ENCODE measurements at regions not wholly inside any gene's neighbourhood (a gene's known extent, or its start where the extent isn't known, plus 50 kb on each side); places are given as distances from the start of the nearest gene placed in this dataset.
"Not testable (repeated sequence)": the region's sequence is repeated elsewhere in the genome, so short reads cannot be mapped to it uniquely, and the experiment has no call there.

GRCh38 chr6:100228834-100229441, 234.9 kb upstream of the MCHR2 start:
- DNase-seq (ENCODE audit: insufficient read length, low spot score): peak; percentile 41
- FAIRE-seq: peak; percentile 11
- TF ChIP-seq POLR2A (IDR thresholded peaks at IDR 0.05; ENCODE audit: low read depth, low read length): peak; percentile 66

GRCh38 chr6:100228437-100228833, 234.4 kb upstream of the MCHR2 start:
- FAIRE-seq (peak; percentile 65), DNase-seq (ENCODE audit: insufficient read length, low spot score) (no peak)
- no peak for TF ChIP-seq POLR2A (IDR thresholded peaks at IDR 0.05; ENCODE audit: low read depth, low read length)

GRCh38 chr6:100226811-100227210, 232.8 kb upstream of the MCHR2 start:
- DNase-seq (ENCODE audit: insufficient read length, low spot score): no peak
- TF ChIP-seq POLR2A (IDR thresholded peaks at IDR 0.05; ENCODE audit: low read depth, low read length): no peak
- no peak for FAIRE-seq

DNA sequence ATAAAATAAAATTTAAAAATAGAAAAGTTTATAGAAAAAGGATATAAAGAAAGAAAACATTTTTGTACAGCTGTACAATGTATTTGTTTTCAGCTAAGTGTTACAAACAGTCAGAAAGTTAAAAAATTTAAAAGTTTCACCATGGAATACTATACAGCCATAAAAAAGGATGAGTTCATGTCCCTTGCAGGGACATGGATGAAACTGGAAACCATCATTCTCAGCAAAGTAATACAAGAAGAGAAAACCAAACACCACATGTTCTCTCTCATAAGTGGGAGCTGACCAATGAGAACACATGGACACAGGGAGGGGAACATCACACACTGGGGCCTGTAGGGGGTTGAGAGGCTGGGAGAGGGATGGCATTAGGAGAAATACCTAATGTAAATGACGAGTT, 229.9 kb upstream of the MCHR2 start:
- FAIRE-seq; DNase-seq (ENCODE audit: insufficient read length, low spot score): not testable (repeated sequence)

- no peak for TF ChIP-seq POLR2A (IDR thresholded peaks at IDR 0.05; ENCODE audit: low read depth, low read length)
- peak; percentile 20 for FAIRE-seq
- DNase-seq (ENCODE audit: insufficient read length, low spot score): no peak
These were observed 226.5 kb upstream of the MCHR2 start for GRCh38 chr6:100220543-100220942.

DNA sequence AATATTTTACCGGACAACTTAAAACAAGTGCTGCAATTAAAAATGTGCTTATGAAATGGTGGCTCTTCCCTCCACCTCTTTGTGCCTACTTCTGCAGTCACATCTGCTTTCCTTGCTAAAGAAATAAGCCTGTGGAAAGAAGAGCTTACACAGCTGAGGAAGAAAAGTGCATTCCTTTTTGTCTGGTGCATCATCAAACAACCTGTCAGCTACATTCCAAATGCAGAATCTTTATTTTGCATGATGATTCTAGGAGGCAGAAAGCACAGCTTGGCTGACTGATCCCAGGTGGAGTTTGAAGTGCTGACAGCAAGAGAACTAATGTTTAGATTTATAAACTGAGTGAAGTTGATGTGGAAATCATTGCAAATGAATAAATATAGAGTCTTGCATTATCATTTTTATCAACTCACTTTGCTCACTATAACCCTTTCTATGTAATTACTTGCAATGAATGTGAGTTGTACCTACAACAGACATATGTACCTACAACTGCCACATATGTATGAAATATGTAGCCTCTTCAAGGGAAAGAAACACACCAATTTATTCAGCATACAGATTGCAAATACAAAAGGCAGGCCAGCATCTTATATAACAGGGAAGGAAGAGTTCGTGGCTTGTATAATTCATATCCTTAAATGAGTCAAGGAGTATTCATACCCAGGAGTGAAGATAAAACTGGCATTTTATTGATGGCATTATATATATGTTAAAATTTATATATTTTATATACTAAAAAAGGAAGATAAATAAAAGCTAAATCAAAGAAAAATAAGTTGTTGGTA, 223.4 kb upstream of the MCHR2 start:
- DNase-seq (ENCODE audit: insufficient read length, low spot score) (no peak), FAIRE-seq (no peak)
- no peak for TF ChIP-seq POLR2A (IDR thresholded peaks at IDR 0.05; ENCODE audit: low read depth, low read length)

DNA sequence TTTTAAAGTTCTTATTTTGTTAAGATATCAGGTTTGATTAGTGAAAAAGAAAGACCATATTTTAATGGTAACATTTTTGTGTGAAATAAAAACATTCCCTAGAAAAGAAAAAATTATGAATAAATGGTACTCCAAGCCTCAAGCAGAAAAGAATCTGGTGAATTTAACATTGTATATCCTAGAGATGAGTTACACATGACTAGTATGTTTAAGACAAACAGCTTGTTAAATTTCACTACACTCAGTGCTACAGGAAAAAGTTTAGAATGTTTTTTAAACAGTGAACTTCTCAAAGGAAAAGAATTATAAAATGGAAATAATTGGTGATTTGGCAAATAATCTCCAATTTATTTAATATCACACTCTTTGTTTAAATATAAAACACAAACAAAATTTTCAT, 222.7 kb upstream of the MCHR2 start:
- no peak for TF ChIP-seq POLR2A (IDR thresholded peaks at IDR 0.05; ENCODE audit: low read depth, low read length)

GRCh38 chr6:100212131-100212530, 218.1 kb upstream of the MCHR2 start:
- no peak for TF ChIP-seq POLR2A (IDR thresholded peaks at IDR 0.05; ENCODE audit: low read depth, low read length)
- DNase-seq (ENCODE audit: insufficient read length, low spot score) (no peak), FAIRE-seq (no peak)

More for the DNA sequence above, 222.7 kb upstream of the MCHR2 start:
- DNase-seq (ENCODE audit: insufficient read length, low spot score) (no peak), FAIRE-seq (no peak)

DNA sequence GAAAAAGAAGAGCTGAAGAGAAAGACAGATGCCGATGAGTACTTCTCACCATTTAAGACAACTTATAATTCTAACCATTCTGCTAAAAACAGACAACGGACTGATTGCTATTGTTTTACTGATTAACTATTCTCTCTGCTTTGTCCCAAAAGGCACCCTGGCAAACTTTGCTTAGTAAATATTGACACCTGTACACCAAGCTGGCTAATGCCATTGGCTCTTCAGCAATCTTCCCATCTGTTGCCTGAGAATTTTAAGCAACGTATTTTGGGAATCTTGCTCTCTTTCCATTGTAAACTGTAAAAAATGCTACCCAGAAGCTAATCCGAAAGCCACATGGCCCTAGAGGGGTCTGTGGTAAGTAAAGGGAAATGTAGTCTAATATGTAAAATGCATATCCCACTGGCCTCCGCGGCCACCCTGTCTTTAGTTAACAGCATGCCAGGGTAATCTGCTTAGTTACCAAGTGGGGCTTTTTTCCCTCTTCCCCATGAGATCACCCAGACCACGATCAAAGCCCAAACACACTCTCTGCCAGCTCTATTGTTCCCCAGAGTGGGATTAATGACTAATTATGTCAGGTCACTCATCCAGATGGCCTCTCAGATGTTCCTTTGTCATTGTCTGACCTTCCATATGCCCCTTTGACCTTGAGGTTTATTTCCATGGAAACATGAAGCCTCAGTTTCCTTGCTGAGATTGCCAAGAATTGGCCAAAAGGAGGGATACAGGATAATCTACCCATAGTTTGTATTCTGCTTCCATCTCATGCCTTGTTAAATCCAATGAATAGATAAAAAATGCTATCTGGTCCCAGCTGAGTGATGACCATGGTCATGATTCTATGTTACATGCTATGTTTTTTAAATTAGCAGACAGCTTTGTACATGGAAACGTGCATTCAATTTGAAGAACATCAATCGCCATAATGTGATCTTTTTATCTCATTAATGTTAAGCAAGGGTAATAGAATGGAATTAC, 216.4 kb upstream of the MCHR2 start:
- no peak for TF ChIP-seq POLR2A (IDR thresholded peaks at IDR 0.05; ENCODE audit: low read depth, low read length)
- FAIRE-seq: no peak
- no peak for DNase-seq (ENCODE audit: insufficient read length, low spot score)

DNA sequence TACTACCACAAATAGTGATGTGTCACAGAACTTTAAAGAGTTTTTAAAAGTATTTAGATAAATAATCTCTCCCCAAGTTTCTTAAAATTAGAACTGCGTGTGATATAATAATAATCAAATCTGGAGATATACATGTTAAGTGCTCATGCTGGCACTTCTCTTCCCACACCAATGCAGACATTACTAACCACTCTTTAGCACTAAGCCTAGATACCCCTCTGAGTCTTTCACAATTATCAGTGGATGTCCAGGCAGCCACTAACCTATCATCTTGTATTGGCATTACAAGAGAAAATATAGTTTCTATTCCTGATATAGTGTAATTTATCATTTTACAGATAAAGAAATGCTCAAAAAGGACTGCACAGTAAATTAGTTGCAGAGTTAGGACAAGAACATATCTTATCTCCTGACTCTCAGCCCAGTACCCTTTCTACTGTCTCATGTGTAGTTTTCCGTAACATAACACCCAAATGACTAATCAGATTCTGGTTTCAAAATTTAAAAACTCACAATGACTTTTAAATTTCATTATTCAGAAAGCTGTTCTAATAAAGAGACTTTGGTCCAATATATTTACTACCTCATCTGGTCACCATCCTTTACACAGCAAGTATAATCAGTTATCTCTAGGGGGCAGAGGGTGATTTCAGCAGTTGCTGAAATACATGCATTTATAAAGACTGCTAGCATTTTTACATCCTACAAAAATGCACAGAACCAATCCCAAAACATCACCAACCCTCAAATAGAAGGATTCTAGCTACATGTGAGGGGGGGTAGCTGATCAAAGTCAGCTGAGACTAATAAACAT, 215.5 kb upstream of the MCHR2 start:
- TF ChIP-seq POLR2A (IDR thresholded peaks at IDR 0.05; ENCODE audit: low read depth, low read length): no peak
- FAIRE-seq: no peak
- DNase-seq (ENCODE audit: insufficient read length, low spot score): no peak

GRCh38 chr6:100203400-100203799, 209.4 kb upstream of the MCHR2 start:
- DNase-seq (ENCODE audit: insufficient read length, low spot score) (peak; percentile 1), FAIRE-seq (no peak)

GRCh38 chr6:100202417-100203194, 208.6 kb upstream of the MCHR2 start:
- DNase-seq (ENCODE audit: insufficient read length, low spot score) (peak; percentile 10), FAIRE-seq (peak; percentile 84)
- TF ChIP-seq POLR2A (IDR thresholded peaks at IDR 0.05; ENCODE audit: low read depth, low read length): no peak

More at GRCh38 chr6:100203400-100203799, 209.4 kb upstream of the MCHR2 start:
- TF ChIP-seq POLR2A (IDR thresholded peaks at IDR 0.05; ENCODE audit: low read depth, low read length): no peak

- not testable (repeated sequence) for DNase-seq (ENCODE audit: insufficient read length, low spot score); FAIRE-seq
These were observed 202.4 kb upstream of the MCHR2 start for GRCh38 chr6:100196214-100196982.

DNA sequence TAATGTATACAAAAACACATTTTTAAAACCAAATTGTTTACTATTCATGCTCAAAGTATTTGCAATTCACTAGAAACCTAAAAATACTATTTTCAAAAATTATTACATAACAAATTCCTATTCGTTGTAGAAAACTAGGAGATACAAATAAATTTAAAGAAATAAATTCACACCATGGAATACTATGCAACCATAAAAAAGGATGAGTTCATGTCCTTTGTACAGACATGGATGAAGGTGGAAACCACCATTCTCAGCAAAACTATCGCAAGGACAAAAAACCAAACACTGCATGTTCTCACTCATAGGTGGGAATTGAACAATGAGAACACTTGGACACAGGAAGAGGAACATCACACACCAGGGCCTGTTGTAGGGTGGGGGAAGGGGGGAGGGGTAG, 201.2 kb upstream of the MCHR2 start:
- FAIRE-seq; DNase-seq (ENCODE audit: insufficient read length, low spot score): not testable (repeated sequence)
